SH-SY5Y (cell line): ENCODE measurements at regions not wholly inside any gene's neighbourhood (a gene's known extent, or its start where the extent isn't known, plus 50 kb on each side); places are given as distances from the start of the nearest gene placed in this dataset.

Experiments
- GATA2 ChIP-seq: IDR thresholded peaks from 2 replicates; pipeline ENCODE4 v1.6.1; 2011; ENCODE audit warnings: mild to moderate bottlenecking, low read depth, low read length
- GATA3 ChIP-seq: IDR thresholded peaks from 2 replicates; pipeline ENCODE4 v1.6.1; 2011; ENCODE audit warnings: low read depth, mild to moderate bottlenecking, low read length, moderate library complexity

DNA sequence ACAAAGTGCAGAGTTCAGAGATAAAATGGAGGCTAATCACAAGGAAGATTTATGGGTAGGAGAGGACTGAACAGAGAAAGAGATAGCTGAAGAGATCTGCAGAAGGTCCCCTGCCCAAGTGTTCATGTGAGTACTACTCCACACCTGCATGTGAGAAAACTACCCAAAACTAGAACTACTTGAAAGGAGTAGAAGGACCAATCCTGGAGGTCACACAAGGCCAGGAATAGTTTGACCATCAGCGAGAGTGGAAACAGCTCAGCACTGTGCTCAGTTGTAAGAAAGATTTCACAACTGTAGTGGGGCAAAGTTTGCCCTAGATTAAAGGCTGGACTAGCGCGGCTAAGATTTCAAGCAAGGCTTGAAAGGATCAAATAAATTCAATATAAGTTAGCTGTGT is 422.7 kb upstream of the LCORL start:
- no peak for TF ChIP-seq GATA2
- TF ChIP-seq GATA3: no peak

DNA sequence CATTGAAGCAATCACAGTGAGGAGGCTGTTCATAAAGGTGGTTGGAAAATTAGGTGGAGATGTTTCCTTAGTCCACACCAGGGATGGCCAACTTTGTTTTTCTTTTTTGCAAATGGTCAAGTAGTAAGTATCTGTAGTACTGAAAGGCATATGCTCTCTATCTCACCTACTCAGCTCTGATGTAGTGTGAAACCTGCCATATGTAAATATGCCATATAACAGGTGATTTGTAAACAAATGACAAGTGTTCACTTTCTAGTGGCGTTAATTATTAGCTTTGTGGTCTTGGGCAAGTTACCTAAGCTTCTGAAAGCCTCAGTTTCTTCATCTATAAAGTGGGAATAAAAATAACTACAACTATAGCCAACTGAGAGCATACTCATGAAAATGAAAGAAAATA is 421.4 kb upstream of the LCORL start:
- no peak for TF ChIP-seq GATA2
- TF ChIP-seq GATA3: no peak

DNA sequence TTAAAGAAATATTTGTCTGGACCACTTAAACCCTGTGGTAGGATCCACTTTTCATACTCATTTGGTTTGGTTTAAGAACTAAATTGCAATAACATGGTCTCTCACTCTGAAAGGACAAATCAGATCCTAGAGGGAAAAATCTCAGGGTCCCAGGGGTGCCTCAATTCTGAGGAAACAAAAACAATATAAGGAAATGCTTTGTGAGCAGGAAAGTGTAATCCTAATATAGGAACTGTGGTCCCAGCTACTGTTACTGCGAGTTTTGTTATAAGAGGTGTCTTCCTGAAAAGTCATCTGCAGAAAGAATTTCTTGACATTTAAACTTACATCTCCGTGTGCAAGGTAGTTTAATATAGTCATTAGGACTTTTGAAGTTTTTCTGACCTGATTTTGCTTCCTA is 420.1 kb upstream of the LCORL start:
- TF ChIP-seq GATA2: no peak
- no peak for TF ChIP-seq GATA3

DNA sequence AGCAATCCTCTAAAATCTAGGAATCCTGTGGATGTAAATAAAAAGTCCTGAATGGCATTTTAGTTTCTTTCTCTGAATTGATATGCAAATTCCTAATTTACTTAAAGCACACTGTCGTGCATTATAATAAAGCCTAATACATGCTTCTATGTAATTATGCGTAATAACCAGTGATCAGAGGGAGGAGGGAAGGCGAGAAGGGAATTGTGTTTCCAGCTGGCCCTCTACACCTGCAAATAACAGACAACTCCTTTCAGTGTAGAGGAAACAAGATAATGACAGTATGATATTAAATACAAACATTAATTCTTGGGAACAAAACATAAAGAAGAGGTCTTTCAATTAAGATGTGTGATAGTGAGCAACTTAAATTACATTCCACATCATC is 419.6 kb upstream of the LCORL start:
- TF ChIP-seq GATA3 (no peak), GATA2 (no peak)

DNA sequence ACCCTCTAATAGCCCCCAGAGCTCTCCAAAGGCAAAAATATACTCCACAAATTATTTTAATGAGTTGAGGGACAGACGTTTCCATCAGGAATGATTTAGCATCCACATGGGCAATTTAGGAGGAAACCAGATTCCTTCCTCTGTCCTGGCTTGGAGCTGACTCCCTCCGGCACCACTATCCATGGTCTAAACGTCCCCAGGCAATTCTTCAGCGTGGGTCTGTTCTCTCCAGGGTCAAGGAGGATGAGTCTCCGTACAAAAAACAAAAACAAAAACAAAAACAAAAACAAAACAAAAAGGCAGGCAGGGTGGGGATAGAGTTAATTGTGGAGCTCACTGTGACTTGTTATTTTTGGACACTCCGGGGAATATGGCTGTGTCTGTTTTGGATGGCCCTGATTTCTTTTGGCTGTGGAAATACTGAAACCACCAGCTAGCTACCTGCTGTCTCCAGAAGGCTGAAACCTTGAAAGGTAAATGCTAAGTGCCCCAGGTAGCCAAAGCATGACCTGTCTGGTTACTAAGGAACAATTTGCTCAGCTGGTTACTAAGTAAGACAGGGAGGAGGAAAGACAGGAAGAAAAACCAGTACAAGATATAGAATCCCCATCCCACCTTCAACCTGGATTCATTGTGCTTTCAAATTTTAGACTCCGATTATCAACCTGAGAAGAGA is 419.1 kb upstream of the LCORL start:
- TF ChIP-seq GATA2 (no peak), GATA3 (no peak)

DNA sequence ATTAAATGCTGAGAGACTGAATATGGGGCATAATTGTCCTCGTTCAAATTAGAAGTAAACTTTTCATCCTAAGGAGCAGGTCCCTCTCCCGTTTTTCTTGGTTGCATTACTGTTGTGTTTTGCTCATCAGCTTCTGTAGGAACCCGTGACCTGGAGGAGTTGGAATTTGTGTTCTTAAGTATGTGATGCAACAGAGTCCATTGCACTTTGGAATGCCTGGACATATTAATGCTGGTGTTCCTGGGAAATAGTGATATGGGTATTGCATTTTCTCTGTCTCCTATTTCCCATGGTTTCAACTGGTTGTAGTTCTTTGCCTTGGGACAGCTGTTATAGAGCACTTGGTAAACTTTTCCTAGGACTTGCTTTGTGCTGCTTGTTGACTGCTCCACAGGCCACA is 417.8 kb upstream of the LCORL start:
- no peak for TF ChIP-seq GATA3
- no peak for TF ChIP-seq GATA2

DNA sequence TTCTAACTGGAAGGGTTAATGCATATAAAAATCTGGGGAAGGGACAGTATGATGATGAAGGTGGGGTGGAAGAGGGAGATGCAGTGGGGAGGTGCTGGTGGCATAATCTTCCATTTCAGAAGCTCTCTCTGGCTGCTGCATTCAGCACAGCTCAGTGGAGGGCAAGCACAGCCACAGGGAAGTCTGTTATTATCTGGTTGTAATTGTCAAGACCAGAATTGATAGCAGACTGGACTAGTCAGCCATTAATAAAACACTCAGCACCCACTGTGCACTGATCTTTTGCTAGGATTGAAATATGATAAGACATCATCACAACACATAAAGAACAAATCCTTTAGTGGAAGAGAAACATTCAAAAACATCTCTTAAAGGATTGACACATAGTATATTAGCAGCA is 414.2 kb upstream of the LCORL start:
- TF ChIP-seq GATA2: no peak
- no peak for TF ChIP-seq GATA3

DNA sequence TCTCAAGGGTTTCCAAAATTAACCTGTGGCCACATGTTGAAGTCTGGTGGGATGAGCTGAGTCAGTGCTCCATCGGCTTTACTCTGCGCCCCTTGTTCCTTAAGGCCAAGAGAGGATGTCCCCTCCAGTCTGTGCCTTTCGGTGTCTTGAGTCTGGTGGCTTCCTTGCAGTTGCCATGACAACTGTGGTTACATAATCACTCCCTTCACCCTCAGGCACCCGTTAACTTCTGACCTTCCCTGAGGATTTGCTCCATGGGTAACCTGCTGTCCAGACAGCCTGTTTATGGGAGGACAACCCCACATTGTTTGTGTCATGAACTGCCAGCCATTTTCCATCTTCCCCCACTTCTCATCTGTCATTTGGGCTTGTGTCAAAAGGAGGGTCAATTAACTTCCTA is 401.1 kb upstream of the LCORL start:
- TF ChIP-seq GATA3: no peak
- no peak for TF ChIP-seq GATA2

DNA sequence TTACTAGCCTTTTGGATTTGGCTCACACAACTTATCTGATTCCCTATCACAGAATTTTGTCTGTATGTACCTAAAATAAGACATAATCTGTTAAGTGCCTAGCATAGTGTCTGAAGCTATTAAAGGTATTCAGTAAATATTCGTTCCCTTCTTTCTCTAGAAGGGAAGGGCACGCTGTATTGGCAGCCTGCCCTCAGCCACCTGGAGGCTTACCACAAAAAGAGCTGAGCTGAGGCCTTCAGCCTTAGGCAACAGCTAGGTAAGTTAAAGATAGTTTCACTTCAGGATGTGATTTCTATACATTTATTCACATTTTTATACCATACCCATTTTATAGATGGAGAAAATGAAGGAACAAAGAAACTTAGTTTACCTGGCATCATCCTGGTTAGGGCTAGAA is 400.0 kb upstream of the LCORL start:
- TF ChIP-seq GATA2 (no peak), GATA3 (no peak)

DNA sequence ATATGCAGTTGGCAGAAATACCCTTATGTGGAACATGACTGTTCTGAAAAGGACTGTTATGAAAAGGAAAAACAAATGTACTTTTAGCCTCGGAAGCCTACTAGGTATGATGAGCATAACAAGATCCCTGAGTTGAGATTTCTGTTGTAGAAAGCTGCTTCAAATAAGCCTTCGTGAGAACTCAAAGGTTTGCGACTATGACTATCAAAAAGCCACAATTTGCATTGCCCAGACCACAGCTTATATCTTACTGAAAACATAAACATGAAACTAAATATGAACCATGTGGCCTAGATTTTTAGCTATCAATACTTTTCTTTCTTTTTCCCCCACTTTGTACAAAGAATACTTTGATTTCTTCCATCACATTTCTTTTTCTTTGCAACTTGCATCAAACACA is 398.2 kb upstream of the LCORL start:
- no peak for TF ChIP-seq GATA3
- TF ChIP-seq GATA2: no peak

DNA sequence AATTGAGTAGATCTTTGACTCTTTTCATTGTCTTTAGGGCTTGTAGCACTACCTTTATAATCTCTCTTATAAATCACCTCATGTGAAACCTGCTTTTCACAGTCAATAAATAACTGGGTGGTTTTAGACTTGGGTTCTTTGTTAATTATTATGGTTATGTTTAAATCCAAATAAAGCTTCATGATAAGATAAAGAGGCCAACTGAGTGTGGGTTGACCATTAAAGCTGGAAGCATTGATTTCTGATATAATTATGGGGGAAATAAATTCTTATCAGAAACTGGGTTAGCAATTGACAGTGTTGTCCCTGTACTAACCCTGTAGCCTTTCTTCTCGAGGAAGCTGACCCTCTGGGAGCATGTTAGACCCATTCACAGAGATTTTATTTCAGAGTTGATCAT is 384.7 kb upstream of the LCORL start:
- no peak for TF ChIP-seq GATA3
- TF ChIP-seq GATA2: no peak

DNA sequence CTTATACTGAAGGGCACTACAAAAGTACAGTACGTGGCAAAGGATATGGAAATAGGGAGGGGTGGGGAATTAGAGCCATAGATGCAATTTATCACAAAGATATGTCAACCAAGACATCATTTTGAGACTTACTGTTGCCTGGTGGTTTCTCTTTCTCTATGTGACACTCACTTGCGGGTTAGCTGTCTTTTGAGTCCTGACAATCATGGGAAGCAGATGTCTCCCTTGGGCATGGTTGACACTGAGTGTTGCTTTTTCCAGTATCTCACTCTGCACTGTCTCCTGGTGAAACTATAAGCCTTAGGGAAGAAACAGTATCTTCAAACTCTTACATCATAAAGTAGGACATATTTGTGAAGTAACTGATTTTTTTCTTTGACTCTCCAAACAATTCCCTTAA is 383.5 kb upstream of the LCORL start:
- no peak for TF ChIP-seq GATA2
- TF ChIP-seq GATA3: no peak

DNA sequence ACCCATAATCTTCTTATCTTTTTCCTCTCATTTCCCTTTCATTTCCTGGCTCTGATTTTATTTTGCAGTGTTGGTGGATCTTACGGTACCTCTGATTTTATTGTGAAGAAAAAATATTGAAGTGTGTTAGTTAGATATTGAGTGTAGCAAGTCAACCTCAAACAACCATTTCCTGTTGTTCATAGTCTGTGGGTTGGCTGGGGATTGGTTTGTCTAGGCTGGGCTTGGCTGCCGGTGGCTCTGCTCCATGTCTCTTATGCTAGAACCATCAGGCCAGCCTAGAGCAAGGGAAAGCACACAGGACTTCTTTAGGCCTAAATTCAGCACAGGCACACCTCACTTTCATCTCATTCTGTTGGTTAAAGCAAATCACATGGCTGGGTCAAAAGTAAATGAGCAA is 383.1 kb upstream of the LCORL start:
- TF ChIP-seq GATA2: no peak
- no peak for TF ChIP-seq GATA3

DNA sequence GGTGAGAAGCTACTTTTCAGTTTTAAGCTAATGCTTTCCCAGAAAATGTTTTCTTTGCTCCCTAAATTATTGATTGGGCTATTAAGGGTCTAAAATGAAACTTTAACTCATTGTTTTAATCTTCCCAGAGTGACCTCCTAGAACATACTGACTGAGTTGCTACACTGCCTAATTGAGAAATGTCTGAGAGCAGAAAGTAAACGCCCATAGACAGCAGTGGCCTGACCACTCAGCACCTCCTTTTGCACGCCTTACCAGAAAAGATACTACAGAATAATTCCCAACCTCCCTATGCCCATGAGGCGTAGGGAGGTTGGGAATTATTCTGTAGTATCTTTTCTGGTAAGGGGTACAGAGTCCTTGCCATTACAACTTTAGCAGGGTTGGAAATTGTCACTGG is 381.8 kb upstream of the LCORL start:
- TF ChIP-seq GATA3: no peak
- no peak for TF ChIP-seq GATA2

DNA sequence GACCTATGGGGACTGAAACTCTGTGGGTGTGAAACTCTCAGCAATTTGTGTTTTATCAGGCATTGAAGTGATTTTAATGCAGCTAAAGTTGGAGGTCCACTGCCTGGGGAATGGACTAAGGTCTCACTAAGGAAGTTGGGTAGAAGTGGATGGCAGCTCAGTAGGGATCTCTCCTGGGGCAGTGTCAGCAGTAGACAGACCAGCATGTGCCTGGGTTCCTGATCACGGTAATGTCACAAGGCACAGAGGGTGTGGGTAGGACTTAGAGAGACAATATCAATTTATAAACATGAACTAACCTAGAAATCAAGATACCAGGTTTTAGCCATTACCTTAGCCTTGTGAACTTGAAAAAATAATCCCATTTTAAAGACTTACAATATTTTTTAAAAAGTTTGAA is 380.3 kb upstream of the LCORL start:
- TF ChIP-seq GATA2 (no peak), GATA3 (no peak)

DNA sequence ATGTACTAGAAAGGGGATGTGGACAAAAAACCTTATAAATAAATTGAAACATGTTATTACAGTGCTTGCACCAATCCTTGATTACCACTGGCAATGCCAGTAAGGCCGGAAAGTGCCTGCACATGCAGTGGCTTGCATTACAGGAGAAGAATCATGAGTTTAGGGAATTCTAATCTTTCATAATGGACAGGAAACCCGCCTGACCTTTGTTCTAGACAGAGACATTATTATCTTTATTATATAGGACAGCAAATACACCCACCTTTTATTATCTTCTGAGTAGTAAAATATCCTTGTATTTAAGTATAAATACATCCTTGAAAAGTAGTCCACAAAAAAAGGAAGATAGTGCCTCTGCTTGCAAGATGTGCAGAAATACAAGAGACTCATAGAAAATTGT is 379.9 kb upstream of the LCORL start:
- no peak for TF ChIP-seq GATA3
- no peak for TF ChIP-seq GATA2

DNA sequence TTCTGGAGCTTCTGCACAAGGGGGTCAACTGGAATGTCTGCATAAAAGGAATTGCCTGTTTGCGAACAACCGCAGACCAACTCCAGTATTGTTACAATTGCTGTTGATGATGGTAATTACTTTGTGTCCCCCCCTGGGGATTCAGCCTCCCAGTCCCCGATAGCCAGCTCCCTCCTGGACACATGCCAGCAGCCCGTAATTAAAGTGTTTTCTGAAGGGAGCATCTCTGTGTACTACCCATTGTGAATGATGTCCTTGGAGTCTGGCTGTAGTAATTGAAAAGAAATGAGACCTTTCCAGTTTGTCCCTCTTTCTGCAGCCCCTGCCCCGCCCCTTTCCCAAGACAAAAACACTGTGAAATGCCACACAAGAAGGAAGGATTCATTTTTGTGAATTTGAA is 377.1 kb upstream of the LCORL start:
- TF ChIP-seq GATA2: no peak
- no peak for TF ChIP-seq GATA3
